ENCODE measurements at regions not wholly inside any gene's neighbourhood (a gene's known extent, or its start where the extent isn't known, plus 50 kb on each side); places are given as distances from the start of the nearest gene placed in this dataset.

DNA sequence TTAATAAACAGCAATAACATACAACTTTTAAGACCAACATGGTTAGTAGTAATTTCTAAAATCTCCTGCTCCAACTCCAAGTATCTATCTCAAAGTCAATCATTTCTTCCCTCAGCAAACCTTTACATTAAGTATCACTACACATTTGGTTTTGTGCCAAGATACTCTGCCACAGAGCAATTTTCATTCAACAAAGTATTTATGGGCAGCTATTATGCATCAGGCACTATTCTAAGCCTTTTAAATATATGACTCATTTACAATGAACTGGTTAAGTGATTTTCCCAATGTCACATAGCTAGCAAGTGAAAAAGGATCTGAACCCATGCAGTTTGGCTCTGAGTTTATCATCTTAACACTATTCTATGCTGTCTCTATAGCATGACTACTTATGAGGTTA is 264.3 kb downstream of the NOL4 start:
- ATAC-seq: no peak
- H3K36me3 ChIP-seq (ENCODE audit: control insufficient read depth, insufficient read depth, low read length): no peaks in the 10 kb centered on the region
- no peaks in the 10 kb centered on the region for H3K4me1 ChIP-seq (ENCODE audit: control insufficient read depth, insufficient read depth, low read length)
- no peaks in the 10 kb centered on the region for H3K9me3 ChIP-seq (ENCODE audit: control insufficient read depth, insufficient read depth, low read depth, low read length)
- DNase-seq (ENCODE audit: low read depth, low spot score): no peak
- in situ Hi-C loops (cut with HindIII; ENCODE audit: low pct_unique_long_range_greater_than_20kb, low sequenced_read_pairs) (no loop called here), intact Hi-C loops (cut with micrococcal nuclease; ENCODE audit: unreplicated experiment) (no loop called here)
- ChIA-PET CTCF (no interaction called here), POLR2A (no interaction called here)
- no peak overlapping the region for H3K4me3 ChIP-seq (ENCODE audit: low read depth in 2 of 2, low read length in 2 of 2)
- H3K27ac ChIP-seq (ENCODE audit: low read length): no peak overlapping the region
- H3K27me3 ChIP-seq (ENCODE audit: control insufficient read depth, insufficient read depth, low read length): no peaks in the 10 kb centered on the region
- BruUV-seq (replicated peaks): no TSS peak
- TF ChIP-seq TCF7L2 (IDR thresholded peaks at IDR 0.05; ENCODE audit: low read depth, low read length) (no peak), POLR2AphosphoS5 (IDR thresholded peaks at IDR 0.05; ENCODE audit: low read depth, low read length) (no peak), SIN3A (IDR thresholded peaks at IDR 0.05; ENCODE audit: borderline replicate concordance, insufficient read depth, low read depth, low read length) (no peak)
- TF ChIP-seq, protein P1, sequence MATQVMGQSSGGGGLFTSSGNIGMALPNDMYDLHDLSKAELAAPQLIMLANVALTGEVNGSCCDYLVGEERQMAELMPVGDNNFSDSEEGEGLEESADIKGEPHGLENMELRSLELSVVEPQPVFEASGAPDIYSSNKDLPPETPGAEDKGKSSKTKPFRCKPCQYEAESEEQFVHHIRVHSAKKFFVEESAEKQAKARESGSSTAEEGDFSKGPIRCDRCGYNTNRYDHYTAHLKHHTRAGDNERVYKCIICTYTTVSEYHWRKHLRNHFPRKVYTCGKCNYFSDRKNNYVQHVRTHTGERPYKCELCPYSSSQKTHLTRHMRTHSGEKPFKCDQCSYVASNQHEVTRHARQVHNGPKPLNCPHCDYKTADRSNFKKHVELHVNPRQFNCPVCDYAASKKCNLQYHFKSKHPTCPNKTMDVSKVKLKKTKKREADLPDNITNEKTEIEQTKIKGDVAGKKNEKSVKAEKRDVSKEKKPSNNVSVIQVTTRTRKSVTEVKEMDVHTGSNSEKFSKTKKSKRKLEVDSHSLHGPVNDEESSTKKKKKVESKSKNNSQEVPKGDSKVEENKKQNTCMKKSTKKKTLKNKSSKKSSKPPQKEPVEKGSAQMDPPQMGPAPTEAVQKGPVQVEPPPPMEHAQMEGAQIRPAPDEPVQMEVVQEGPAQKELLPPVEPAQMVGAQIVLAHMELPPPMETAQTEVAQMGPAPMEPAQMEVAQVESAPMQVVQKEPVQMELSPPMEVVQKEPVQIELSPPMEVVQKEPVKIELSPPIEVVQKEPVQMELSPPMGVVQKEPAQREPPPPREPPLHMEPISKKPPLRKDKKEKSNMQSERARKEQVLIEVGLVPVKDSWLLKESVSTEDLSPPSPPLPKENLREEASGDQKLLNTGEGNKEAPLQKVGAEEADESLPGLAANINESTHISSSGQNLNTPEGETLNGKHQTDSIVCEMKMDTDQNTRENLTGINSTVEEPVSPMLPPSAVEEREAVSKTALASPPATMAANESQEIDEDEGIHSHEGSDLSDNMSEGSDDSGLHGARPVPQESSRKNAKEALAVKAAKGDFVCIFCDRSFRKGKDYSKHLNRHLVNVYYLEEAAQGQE (IDR thresholded peaks at IDR 0.05; ENCODE audit: insufficient read depth in 1 of 2, low read depth in 2 of 2, low read length in 1 of 2): no peak
- TF ChIP-seq, protein P2, sequence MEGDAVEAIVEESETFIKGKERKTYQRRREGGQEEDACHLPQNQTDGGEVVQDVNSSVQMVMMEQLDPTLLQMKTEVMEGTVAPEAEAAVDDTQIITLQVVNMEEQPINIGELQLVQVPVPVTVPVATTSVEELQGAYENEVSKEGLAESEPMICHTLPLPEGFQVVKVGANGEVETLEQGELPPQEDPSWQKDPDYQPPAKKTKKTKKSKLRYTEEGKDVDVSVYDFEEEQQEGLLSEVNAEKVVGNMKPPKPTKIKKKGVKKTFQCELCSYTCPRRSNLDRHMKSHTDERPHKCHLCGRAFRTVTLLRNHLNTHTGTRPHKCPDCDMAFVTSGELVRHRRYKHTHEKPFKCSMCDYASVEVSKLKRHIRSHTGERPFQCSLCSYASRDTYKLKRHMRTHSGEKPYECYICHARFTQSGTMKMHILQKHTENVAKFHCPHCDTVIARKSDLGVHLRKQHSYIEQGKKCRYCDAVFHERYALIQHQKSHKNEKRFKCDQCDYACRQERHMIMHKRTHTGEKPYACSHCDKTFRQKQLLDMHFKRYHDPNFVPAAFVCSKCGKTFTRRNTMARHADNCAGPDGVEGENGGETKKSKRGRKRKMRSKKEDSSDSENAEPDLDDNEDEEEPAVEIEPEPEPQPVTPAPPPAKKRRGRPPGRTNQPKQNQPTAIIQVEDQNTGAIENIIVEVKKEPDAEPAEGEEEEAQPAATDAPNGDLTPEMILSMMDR (IDR thresholded peaks at IDR 0.05): no peak

DNA sequence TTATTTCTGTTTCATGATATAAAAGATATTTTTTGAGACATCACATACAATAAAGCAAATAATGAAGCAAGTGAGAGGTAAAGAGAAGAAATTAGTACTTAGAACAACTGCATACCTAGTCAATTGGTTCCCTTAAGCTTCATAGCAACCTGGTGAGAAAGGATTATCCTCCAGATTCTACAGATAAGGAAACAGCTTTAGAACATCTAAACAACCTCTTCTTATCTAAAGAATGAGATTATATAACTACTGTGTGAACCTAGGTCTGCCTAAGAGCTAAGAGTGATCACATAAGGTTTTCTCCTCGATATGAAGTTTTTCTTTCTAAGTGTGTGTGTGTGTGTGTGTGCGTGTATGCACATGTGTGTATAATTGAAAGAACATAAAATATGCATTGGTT is 265.1 kb downstream of the NOL4 start:
- H3K27me3 ChIP-seq (ENCODE audit: control insufficient read depth, insufficient read depth, low read length): no peaks in the 10 kb centered on the region
- no peaks in the 10 kb centered on the region for H3K36me3 ChIP-seq (ENCODE audit: control insufficient read depth, insufficient read depth, low read length)
- ATAC-seq: no peak
- H3K4me3 ChIP-seq (ENCODE audit: low read depth in 2 of 2, low read length in 2 of 2): no peak overlapping the region
- CTCF ChIA-PET: no interaction called here
- H3K27ac ChIP-seq (ENCODE audit: low read length): no peak overlapping the region
- BruUV-seq (replicated peaks): no TSS peak
- H3K4me1 ChIP-seq (ENCODE audit: control insufficient read depth, insufficient read depth, low read length): no peaks in the 10 kb centered on the region
- no peak for DNase-seq (ENCODE audit: low read depth, low spot score)
- TF ChIP-seq, protein P1 (IDR thresholded peaks at IDR 0.05; ENCODE audit: insufficient read depth in 1 of 2, low read depth in 2 of 2, low read length in 1 of 2): no peak
- TF ChIP-seq SIN3A (IDR thresholded peaks at IDR 0.05; ENCODE audit: borderline replicate concordance, insufficient read depth, low read depth, low read length): no peak
- TF ChIP-seq TCF7L2 (IDR thresholded peaks at IDR 0.05; ENCODE audit: low read depth, low read length): no peak
- TF ChIP-seq, protein P2 (IDR thresholded peaks at IDR 0.05): no peak
- no peak for TF ChIP-seq POLR2AphosphoS5 (IDR thresholded peaks at IDR 0.05; ENCODE audit: low read depth, low read length)
- in situ Hi-C loops (cut with HindIII; ENCODE audit: low pct_unique_long_range_greater_than_20kb, low sequenced_read_pairs) (no loop called here), intact Hi-C loops (cut with micrococcal nuclease; ENCODE audit: unreplicated experiment) (no loop called here)
- H3K9me3 ChIP-seq (ENCODE audit: control insufficient read depth, insufficient read depth, low read depth, low read length): no peaks in the 10 kb centered on the region
- POLR2A ChIA-PET: no interaction called here
